ENCODE measurements at regions not wholly inside any gene's neighbourhood (a gene's known extent, or its start where the extent isn't known, plus 50 kb on each side); places are given as distances from the start of the nearest gene placed in this dataset.
"Not testable (repeated sequence)": the region's sequence is repeated elsewhere in the genome, so short reads cannot be mapped to it uniquely, and the experiment has no call there.

GRCh38 chr21:10410354-10410929, 110.9 kb upstream of the TPTE start:
- not testable (repeated sequence) for DNase-seq

GRCh38 chr21:10411776-10412526, 109.4 kb upstream of the TPTE start:
- DNase-seq = not testable (repeated sequence)

- not testable (repeated sequence) for DNase-seq
Observed at GRCh38 chr21:10412928-10413246, 108.5 kb upstream of the TPTE start.

DNA sequence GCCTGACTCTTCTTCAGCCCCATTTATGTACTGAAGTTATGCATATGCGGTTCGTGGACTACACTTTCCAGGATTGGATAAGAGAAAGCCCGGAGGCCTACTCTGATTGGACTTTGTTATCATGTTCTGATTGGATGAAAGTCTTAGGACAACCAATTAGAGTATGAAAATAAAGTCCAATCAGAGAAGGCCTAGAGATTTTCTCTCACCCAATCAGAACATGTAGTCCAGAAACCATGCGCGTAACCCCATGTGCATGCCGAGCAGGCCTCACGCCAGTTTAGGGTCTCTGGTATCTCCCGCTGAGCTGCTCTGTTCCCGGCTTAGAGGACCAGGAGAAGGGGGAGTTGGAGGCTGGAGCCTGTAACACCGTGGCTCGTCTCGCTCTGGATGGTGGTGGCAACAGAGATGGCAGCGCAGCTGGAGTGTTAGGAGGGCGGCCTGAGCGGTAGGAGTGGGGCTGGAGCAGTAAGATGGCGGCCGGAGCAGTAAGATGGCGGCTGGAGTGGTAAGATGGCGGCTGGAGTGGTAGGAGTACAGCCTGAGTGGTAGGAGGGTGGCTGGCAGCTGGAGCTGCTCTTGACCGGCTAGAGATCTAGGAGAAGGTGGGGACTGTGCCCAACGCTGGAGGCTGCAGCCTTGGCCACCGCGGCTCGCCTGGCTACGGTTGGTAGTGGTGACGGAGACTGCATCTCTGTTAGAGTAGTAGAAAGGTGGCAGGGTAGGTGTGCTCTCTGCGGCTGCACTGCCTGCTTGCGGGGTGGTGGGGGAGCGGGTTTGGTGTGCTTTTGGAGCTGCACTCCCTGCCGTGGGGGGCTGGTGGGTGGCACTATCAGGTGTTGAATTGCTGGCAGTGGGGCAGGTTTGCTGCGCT, 107.9 kb upstream of the TPTE start:
- not testable (repeated sequence) for DNase-seq

DNA sequence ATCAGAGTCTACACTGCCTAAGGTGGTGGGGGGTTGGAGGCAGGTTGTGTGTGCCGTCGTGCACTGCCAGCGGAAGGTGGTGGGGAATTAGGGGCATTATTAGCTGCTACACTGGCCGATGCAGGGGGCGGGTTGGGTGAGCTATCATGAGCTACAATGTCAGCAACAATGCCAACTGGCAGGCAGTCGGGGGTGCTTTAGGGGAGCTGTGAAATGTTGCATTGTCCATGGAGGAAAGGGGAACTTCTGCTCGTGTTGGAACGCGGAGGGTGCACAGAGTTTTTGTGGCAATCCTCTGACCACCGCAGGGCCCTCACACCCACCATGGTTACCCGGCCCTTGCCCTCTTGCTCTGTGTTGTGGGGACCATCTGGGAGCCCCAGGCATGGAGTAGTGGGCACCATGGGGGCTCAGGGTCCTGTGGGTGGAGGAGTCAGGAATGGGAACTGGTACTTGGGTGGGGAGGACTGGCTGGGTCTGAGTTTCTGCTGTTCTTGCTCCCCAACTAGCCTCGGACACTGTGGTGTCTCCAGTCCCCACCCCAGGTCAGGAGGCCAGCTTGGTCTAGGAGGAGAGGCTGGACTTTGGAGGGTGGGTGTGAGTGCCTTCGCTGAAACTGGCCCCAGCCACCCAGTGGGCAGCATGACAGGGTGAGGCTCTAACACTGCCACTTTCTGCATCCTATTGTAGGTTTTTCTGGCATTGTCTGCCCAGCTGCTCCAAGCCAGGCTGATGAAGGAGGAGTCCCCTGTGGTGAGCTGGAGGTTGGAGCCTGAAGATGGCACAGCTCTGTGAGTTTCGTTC, 107.1 kb upstream of the TPTE start:
- not testable (repeated sequence) for DNase-seq

DNA sequence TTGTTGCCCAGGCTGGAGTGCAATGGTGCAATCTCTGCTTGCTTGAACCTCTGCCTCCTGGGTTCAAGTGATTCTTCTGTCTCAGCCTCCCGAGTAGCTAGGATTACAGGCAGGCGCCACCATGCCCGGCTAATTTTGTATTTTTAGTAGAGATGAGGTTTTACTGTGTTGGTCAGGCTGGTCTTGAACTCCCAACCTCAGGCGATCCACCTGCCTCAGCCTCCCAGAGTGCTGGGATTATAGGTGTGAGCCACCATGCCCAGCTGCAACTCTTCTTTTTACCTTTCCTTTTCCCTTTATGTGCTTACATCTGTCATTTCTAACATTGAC, 106.5 kb upstream of the TPTE start:
- DNase-seq = not testable (repeated sequence)

DNA sequence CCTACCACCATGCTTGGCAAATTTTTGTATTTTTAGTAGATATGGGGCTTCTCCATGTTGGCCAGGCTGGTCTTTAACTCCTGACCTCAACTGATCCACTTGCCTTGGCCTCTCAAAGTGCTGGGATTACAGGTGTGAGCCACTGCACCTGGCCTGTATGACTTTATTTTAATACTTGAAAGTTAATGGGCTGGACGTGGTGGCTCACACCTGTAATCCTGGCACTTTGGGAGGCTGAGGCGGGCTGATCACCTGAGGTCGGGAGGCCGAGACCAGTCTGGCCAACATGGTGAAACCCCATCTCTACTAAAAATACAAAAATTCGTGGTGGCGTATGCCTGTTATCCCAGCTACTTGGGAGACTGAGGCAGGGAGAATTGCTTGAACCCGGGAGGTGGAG, 105.9 kb upstream of the TPTE start:
- DNase-seq = not testable (repeated sequence)

DNA sequence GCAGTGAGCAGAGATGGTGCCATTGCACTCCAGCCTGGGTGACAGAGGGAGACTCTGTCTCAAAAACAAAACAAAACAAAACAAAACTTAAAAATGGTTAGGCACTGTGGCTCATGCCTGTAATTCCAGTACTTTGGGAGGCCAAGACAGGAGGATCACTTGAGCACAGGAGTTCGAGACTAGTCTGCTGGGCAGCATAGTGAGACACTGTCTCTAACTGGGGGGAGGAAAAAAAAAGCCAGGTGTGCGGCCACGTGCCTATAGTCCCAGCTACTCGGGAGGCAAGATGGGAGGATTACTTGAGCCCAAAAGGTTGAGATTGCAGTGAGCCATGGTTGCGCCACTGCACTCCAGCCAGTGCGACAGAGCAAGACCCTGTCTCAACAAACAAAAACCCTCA, 105.5 kb upstream of the TPTE start:
- DNase-seq = not testable (repeated sequence)

- not testable (repeated sequence) for DNase-seq
Observed at GRCh38 chr21:10416691-10417447, 104.5 kb upstream of the TPTE start.

GRCh38 chr21:10417551-10418002, 103.8 kb upstream of the TPTE start:
- not testable (repeated sequence) for DNase-seq

DNA sequence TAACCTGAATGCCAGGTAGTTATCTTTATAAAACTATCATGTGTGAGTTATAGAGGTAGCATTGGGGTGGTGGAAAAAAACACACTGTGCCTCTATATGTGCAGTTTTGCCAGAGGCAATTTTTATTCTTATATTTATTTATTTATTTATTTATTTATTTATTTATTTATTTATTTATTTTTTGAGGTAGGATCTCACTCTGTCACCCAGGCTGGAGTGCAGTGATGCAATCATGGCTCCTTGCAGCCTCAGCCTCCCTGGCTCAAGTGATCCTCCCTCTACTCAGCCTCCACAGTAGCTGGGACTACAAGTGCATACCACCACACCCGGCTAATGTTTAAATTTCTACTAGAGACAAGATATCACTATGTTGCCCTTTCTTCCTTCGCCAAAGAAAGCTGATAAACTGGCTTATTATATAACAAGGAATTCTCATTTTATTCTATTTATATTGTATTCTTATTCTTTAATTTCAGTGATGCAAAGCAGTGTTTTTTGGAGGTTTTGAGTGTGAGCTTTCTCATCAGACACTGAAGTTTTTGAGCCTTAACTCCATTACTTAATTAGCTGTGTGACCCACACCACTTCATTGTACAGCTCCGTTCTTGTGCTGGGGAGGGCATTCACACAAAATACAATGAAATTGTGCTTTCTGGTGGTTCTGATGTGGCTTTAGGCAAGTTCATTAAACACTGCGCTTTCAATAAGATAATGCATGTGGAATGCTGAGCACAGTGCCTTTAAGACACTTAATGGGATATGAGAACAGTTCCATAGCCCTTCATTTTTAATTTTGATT, 102.9 kb upstream of the TPTE start:
- DNase-seq = not testable (repeated sequence)

DNA sequence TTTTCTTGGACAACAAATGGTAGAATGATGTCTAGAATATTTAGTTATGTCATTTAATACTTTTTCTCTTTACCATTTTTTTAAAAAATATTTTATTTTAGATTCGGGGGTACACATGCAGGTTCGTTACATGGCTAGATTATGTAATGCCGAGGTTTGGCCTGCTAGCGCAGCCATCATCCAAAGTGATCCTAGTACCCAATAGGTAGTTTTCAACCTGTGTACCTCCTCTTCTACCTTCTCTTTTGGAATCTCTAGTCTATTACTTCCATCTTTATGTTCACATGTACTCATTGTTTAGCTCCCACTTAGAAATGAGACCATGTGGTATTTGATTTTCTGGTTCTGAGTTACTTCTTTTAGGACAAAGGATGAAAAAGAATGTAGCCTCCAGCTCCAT, 100.2 kb upstream of the TPTE start:
- not testable (repeated sequence) for DNase-seq

- DNase-seq = not testable (repeated sequence)
Observed at GRCh38 chr21:10421601-10422000, 99.8 kb upstream of the TPTE start.

DNA sequence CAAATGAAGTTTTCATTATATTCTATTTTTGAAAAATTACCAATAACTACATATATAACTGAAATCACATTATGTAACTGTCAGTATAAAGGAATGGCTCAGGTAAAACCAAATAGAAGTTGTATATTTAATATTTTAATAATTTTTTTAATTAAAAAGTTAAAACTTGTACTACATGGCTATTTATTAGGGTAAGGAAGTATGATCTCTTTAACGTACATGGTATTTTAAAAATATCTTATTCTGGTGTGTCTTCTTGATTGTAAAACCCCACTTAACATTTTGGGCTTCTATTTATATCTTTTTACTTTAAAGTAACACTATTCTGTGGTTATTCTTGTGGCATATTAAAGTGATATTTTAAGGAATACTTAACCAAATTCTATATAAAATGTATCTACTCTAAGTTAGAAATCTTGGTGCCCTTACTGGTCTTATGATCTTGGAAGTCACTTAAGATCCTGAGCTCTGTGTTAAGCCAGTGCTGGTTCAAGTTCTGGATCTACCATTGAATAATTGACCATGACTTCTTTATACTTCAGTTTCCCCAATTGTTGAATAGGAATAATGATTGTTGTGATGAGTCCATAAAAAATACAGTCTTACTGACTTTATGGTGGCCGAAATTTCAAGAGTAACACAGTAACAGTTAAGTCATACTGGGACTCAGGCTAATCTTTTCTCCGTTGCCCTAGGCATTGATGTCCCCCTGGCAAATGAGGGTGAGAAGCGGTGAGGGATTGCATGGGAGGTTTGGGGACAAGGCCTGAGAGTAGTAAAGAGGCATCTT, 97.1 kb upstream of the TPTE start:
- not testable (repeated sequence) for DNase-seq

GRCh38 chr21:10424887-10425145, 96.6 kb upstream of the TPTE start:
- DNase-seq = not testable (repeated sequence)

DNA sequence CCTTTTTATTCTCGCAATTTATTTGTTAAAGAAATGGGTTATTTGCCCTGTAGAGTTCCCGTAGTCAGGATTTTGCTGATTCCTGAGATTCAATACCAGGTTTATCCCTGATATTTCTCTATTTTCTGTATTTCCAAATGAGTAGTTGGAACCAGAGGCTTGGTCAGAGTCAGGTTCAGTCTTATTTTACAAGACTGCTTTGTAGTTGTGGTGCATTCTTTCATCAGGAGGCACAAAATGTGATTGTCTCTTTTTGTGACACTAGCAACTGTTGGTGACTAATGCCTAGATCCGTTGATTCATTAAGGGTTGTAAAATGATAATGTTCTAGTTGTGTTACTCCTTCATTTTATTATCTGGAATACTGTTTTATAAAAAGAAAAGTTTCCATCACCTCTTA, 95.5 kb upstream of the TPTE start:
- no peak for DNase-seq

DNA sequence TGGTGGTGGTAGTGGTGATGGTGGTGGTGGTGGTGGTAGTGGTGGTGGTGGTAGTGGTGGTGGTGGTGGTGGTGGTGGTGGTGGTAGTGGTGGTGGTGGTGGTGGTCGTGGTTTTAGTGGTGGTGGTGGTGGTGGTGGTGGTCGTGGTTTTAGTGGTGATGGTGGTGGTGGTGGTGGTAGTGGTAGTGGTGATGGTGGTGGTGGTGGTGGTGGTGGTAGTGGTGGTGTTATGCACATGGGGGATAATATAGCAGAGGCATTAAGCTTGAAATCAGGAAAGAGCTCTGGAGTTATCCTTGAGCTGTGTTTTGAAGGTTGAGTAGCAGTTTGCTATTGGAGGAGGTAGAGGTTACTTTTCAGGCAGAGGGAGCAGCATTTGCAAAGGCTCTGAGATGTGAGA, 94.6 kb upstream of the TPTE start:
- DNase-seq = not testable (repeated sequence)

- DNase-seq = not testable (repeated sequence)
Observed at GRCh38 chr21:10427277-10427676, 94.1 kb upstream of the TPTE start.

DNA sequence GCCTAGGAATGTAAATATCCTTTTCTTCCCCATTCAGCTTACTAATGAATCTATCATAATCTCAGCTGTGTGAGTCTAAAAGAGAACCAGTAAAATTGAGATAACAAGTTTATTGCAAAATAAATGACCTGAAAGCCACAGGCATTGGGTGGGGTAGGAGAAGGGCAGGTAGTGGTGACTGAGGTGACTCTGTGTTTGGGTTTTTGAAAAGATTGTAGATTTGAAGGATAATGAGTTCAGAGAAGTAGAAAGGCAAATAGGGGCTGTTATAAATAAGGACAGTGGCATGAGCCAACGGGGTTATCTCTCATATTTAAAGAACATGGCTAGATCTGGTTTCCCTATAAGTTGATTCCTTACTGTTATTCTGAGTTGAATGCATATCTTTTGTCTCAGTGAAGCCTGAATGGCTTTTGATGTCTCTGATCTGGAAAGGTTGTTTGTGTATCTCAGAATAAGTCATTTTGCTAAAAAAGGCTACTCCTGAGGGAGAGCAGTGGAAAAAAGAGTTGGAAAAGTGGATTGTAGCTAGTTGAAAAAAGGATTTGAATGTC, 92.3 kb upstream of the TPTE start:
- DNase-seq = not testable (repeated sequence)

DNA sequence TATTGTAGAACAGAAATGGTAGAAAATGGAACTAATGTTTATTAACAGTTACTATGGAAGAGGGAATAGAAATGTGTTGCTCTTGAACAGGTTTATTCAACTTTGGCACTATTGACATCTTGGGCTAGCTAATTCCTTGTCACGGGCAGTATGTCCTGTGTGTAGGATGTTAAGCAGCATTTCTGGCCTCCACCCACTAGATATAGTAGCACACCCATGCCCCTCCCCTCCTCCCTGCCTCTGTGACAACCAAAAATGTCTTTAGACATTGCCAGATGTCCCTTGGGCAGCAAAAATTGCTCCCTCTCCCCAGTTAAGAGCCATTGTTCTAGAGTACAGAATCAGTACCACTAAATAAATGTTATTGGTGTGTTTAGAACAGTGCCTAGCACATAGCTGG, 91.4 kb upstream of the TPTE start:
- no peak for DNase-seq
